Psoas muscle (tissue), 7 donors: ENCODE measurements at regions not wholly inside any gene's neighbourhood (a gene's known extent, or its start where the extent isn't known, plus 50 kb on each side); places are given as distances from the start of the nearest gene placed in this dataset.

Source experiments
- ATAC-seq, 4 donors: fragments of 200-7000 bp; cut with Tn5 transposase; one replicate each; pipeline ENCODE4 v1.9.1; 2020; ENCODE audit warnings: moderate library complexity in 3 of 4, mild to moderate bottlenecking in 2 of 4
- DNase-seq, 2 donors: peaks; one replicate each; pipeline ENCODE4 v3.0.0-alpha.2; 2020
- H3K27ac ChIP-seq: fragments of 200-600 bp; one replicate; pipeline ENCODE4 v1.8.0; 2022
- H3K27me3 ChIP-seq, 3 donors: fragments of 200-600 bp in 1 of 3; one replicate each; pipeline versions ENCODE4 v1.6.1 to v1.8.0; 2013 to 2022; ENCODE audit warnings: low read length in 2 of 3, mild to moderate bottlenecking in 2 of 3, moderate library complexity in 1 of 3; ENCODE audit not compliant: insufficient read depth in 3 of 3
- H3K36me3 ChIP-seq, 2 donors: fragments of 200-600 bp in 1 of 2; one replicate each; pipeline versions ENCODE4 v1.6.1 to v1.8.0; 2013 to 2022; ENCODE audit warnings: low read depth in 1 of 2, mild to moderate bottlenecking in 1 of 2, moderate library complexity in 1 of 2; ENCODE audit not compliant: insufficient read depth in 1 of 2
- H3K4me1 ChIP-seq: fragments of 200-600 bp; one replicate; pipeline ENCODE4 v1.8.0; 2022
- H3K4me3 ChIP-seq: fragments of 200-600 bp; one replicate; pipeline ENCODE4 v1.8.0; 2022; ENCODE audit warnings: mild to moderate bottlenecking
- H3K9me3 ChIP-seq: fragments of 200-600 bp; one replicate; pipeline ENCODE4 v1.8.0; 2022
- WGBS, 3 donors: extraction: QIAGEN DNeasy Blood & Tissue Kit; methylation state at CpG; one replicate each; pipeline versions ENCODE4 v1.1.6 to v1.1.7; 2013; 5-methylcytosine and 5-hydroxymethylcytosine counted together
- intact Hi-C, 2 donors: fragments of 100-400 bp; cut with DNase I; formaldehyde crosslinking; loops; one replicate each; pipeline versions ENCODE4 v1.11.0 to v1.14.2; 2022
- TF ChIP-seq, protein P1 (sequence below): fragments of 200-600 bp; IDR thresholded peaks from one replicate; pipeline ENCODE4 v1.8.0; 2022; ENCODE audit warnings: antibody characterized with exemption
- donor health status: healthy with polysubstance abuse.
- donor health status: DM: no; HTN: no; CAD: no; lungs with moderate emphysema.
- donor health status: Bipolar disorder and iron deficiency.
- donor health status: healthy.
- donor health status: DM: yes; HTN: yes; CAD: no.
- donor health status: DM: no; HTN: no; CAD: no.
- donor health status: DM: yes; HTN: yes; CAD: no.

DNA sequence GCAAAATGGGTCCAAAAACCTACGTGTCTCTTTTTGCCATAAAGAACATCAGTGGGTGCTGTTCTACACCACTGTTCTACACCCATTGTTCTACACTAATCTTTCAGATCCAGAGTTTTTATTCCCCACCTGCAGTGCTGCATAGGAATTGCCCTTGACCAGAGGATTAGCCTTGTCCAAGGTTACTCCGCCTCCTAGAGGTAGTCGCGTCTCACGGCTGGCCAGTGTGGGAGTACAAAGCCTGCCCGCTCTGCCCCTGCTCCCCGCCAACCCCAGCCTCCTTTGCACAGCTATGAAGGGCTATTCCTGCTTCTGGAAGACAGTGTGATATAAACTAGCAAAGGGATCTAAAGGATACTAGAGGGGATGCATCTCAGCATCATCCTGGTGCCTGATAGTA, 222.1 kb upstream of the LMCD1 start:
- ATAC-seq (no peak), DNase-seq (no peak)
- 80 to 89% (median 85%) methylated on average over 7 of the region's 7 CpGs for WGBS, 3 donors
- TF ChIP-seq, protein P1, sequence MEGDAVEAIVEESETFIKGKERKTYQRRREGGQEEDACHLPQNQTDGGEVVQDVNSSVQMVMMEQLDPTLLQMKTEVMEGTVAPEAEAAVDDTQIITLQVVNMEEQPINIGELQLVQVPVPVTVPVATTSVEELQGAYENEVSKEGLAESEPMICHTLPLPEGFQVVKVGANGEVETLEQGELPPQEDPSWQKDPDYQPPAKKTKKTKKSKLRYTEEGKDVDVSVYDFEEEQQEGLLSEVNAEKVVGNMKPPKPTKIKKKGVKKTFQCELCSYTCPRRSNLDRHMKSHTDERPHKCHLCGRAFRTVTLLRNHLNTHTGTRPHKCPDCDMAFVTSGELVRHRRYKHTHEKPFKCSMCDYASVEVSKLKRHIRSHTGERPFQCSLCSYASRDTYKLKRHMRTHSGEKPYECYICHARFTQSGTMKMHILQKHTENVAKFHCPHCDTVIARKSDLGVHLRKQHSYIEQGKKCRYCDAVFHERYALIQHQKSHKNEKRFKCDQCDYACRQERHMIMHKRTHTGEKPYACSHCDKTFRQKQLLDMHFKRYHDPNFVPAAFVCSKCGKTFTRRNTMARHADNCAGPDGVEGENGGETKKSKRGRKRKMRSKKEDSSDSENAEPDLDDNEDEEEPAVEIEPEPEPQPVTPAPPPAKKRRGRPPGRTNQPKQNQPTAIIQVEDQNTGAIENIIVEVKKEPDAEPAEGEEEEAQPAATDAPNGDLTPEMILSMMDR = no peak
- peaks cover 7% of the 10 kb centered on the region for H3K4me1 ChIP-seq
- no peaks in the 10 kb centered on the region for H3K36me3 ChIP-seq
- intact Hi-C loops = no loop called here
- no peaks in the 10 kb centered on the region for H3K9me3 ChIP-seq
- no peak overlapping the region for H3K27ac ChIP-seq
- no peak overlapping the region for H3K4me3 ChIP-seq
- no peaks in the 10 kb centered on the region for H3K27me3 ChIP-seq

DNA sequence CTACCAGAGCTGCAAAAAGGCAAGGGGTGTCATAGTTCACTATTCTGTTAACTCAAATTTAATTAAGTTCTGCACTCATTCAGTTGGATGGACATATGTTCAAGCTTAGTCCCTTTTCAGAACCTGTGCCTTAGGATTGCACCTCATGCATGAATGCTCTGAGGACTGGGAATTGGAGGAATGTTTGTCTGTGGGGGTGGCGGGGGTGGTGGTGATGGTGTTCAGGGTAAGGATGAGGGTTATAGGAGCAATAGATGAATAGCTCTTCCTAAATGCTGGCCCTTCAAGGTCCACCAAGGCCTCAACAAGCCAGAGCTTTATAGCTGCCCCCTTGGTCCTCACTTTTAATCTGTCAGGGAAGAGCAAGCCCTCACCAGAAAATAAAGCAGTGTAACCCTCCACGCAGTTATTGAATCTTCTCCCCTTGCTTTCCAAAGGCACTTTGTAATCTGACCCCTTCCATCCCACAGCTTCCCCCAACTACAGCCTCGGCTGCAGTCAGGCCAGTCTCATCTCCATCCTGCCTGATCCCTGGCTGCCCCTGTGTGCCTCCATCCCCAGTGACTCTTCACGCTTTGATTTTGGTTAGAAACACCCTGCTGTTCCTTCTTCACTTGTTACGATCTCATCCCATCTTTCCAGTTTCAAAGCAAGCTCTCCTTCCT, 221.6 kb upstream of the LMCD1 start:
- TF ChIP-seq, protein P1 = no peak
- ATAC-seq = no peak
- H3K27ac ChIP-seq = no peak overlapping the region
- DNase-seq = no peak
- no peaks in the 10 kb centered on the region for H3K9me3 ChIP-seq
- no peaks in the 10 kb centered on the region for H3K36me3 ChIP-seq
- H3K4me3 ChIP-seq = no peak overlapping the region
- peaks cover 7% of the 10 kb centered on the region for H3K4me1 ChIP-seq
- no peaks in the 10 kb centered on the region for H3K27me3 ChIP-seq
- intact Hi-C loops = no loop called here
- WGBS, 3 donors = 38 to 47% (median 47%) methylated on average over 5 of the region's 5 CpGs

DNA sequence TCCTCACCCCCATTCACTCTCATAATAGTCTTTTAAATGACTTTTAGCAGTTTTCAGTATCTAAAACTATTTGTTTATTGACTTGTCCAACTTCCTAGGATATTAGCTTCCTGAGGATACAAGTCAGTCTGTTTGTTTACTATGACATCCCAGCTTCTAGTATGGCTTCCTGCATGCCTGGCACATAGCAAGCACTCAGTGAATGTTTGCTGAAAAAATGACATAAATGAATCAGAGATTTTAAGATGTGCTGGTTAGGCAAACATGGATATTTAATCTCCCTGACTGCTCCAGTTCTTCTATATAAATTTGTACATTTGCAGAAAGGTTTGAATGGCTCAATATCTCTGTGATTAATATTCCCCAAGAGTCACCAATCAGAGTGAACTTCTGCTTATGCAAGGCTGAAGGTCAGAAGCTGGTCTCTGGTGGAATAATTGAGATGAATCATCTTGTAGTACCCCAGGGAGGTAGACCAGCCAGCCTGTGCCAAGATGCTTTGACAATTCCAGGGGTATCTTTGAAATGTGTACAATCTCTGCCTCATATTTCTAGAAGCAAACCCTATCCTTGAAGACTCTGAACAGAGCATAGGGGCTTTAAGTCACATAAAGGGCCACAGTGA, 219.0 kb upstream of the LMCD1 start:
- Histone ChIP-seq H3K27me3 (no peaks in the 10 kb centered on the region), H3K36me3 (no peaks in the 10 kb centered on the region), H3K4me1 (peaks cover 14% of the 10 kb centered on the region), H3K27ac (no peak overlapping the region), H3K4me3 (no peak overlapping the region), H3K9me3 (no peaks in the 10 kb centered on the region)
- intact Hi-C loops = no loop called here
- DNase-seq (no peak), ATAC-seq (no peak)
- TF ChIP-seq, protein P1 = no peak

DNA sequence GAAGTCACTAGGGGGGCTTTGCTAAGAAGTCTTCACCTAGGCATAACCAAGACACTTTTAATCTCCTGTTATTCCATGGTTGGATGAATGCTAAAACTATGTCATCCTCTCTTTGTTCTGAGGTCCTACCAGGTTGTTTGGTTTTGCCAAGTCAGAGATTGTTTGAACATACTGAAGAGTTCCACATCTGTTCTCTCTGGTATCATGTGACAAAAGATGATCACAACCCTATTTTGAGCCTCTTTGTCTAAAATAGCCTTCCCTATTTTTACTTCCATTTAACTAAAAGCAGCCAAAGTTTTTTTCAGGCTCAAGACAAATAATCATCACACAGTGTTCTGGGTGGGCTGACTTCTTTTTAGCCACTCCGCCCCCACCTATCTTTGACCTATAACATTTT, 218.4 kb upstream of the LMCD1 start:
- no peaks in the 10 kb centered on the region for H3K27me3 ChIP-seq
- DNase-seq = no peak
- peaks cover 14% of the 10 kb centered on the region for H3K4me1 ChIP-seq
- H3K9me3 ChIP-seq = no peaks in the 10 kb centered on the region
- H3K4me3 ChIP-seq = no peak overlapping the region
- intact Hi-C loops = no loop called here
- TF ChIP-seq, protein P1 = no peak
- H3K36me3 ChIP-seq = no peaks in the 10 kb centered on the region
- ATAC-seq = peak in 2 of 4 donors; percentile 40 to 53
- no peak overlapping the region for H3K27ac ChIP-seq
- WGBS, 3 donors = 66 to 88% (median 85%) methylated on average over 1 of the region's 1 CpG

DNA sequence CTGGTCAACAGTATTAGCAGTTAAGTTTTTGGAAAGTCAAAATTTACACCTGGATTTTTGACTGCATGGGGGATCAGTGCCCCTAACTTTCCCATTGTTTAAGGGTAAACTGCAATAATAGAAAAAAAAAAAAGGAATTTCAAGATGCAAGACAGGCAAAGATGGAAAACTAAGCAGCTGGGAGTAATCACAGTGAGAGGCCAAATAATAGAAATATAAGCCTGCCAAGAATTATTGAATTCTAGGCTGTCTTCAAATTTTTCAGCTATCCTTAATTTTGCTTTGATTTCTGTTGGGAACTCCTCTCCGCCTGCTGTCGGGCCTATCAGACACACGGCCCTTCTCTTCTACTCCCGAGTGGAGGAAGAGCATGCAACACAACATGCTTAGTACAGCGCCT, 215.5 kb upstream of the LMCD1 start:
- TF ChIP-seq, protein P1 = no peak
- 68 to 87% (median 83%) methylated on average over 5 of the region's 5 CpGs for WGBS, 3 donors
- Histone ChIP-seq H3K36me3 (no peaks in the 10 kb centered on the region), H3K27ac (no peak overlapping the region), H3K4me3 (no peak overlapping the region), H3K4me1 (peaks cover 14% of the 10 kb centered on the region), H3K27me3 (no peaks in the 10 kb centered on the region), H3K9me3 (no peaks in the 10 kb centered on the region)
- DNase-seq = no peak
- intact Hi-C loops = no loop called here
- no peak for ATAC-seq
